Amniotic stem cell (primary cell): ENCODE measurements at regions not wholly inside any gene's neighbourhood (a gene's known extent, or its start where the extent isn't known, plus 50 kb on each side); places are given as distances from the start of the nearest gene placed in this dataset.

Experiments
- DNase-seq: peaks from one replicate; lab custom pipeline; 2025; lab: John Stamatoyannopoulos, UW

DNA sequence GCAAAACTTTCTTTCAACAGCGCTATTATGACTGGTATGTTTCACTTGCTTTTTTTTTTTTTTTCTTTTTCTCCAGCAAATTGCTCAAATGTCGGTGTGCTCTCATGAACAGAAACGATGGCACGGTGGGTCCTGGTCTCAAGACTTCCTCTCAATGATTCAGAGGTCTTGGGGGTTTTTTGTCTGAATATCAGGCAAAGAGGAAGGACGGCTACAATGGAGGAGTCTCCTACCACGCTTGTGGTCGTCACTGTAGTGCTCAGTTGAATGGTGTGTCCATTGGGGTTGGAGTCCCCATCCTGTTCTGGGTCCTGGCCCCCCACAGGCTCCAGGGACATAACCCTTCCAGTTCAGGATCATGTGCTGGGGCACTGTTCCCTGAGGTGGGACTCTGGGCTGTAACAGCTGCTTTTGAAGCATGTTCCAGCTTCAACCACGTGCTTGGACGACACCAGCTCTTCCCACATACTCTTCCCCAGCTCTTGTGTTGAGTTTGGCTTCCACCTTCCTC, 266.7 kb upstream of the KLF6 start:
- DNase-seq, result no peak

DNA sequence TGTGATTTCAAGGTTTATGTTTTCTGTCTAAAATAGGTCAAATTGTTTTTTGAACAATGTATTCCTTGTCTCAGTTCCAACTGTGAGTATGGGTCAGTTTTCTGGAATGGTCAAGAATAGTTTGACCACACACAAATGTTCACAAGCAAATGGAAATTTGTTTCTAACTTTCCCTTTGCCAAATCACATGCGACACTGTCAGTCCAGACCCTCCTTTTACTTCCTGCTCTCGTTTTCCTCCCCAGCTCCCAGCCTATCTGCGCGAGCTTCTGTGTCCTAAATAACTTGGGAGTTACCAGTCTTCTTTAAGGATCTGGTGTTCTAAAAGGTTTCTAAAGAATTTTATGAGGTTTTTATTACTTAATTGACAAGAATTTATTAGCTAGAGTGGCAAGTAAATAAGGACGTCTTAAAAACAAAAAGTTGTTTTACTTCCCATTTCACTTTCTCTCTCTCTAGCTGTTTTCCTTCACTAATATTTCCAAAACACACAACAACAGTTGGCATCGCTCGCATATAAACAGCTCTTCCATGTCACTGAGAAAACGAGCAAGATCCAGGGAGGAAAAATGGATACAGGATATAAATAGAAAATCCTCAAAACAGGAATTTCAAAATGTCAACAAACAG, 266.1 kb upstream of the KLF6 start:
- DNase-seq, result no peak

DNA sequence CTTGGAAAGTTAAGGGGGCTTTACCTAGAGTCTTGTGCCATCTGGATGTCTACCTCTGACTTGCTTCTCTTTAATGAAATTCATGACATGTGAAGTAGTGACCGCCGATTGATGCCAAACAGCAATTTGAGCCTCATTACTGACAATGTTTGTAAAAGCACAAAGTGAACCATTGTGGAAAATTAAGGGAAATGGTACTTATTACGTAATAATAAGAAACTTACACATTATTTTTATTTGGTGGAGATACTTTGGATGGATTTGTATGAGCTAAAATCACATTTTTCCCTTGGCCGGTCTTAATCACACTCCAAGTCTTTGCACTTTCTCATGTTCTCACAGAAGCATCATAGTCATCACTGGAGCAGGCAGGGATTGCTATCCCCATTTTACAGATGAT, 265.1 kb upstream of the KLF6 start:
- DNase-seq, result no peak

DNA sequence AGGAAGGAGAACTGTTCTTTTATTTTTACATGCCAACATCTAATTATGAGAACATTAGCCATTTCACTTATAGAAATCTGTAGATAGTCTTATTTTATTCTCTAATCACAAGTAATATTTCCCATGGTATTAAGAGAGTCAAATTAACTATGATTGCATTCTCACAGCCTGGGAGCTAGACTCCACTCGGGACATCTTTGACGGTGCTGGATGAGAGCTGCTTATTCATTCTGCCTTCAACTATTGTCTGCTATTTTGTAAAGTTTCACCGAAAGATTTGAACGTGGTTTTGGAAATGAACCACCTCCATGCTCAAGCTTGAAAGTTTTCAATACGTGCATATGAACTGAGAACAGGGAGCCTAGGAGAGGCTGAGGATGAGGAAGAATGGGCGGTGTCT, 264.3 kb upstream of the KLF6 start:
- DNase-seq, result no peak

DNA sequence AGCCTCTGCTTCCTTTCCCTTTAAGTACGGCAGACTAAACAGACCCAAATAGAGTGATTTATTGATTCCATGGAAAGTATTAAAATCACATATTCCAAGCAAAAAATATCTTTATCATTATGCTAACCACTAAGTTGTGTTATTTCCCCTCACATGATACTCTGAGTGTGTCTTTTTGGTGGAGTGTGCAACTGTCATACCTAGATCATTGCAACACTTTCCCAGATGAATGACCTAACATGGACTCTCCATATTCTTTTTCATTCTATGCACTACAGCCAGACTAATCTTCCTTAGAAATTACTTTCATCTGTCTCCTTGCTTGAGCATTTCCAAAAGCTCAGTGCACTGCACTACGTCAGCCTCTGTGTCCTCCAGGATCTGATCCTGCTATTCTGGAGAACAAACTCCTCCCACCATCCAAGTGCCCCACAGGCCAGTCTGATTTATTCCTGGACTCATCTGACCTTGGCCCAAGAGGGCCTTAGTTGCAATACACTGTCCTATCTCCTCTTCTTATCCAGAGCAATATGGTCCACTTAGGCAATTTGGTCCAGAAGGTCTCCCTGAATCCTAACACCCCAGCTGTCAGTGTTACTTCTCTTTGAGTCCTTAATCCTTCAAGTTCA, 263.3 kb upstream of the KLF6 start:
- DNase-seq, result no peak

DNA sequence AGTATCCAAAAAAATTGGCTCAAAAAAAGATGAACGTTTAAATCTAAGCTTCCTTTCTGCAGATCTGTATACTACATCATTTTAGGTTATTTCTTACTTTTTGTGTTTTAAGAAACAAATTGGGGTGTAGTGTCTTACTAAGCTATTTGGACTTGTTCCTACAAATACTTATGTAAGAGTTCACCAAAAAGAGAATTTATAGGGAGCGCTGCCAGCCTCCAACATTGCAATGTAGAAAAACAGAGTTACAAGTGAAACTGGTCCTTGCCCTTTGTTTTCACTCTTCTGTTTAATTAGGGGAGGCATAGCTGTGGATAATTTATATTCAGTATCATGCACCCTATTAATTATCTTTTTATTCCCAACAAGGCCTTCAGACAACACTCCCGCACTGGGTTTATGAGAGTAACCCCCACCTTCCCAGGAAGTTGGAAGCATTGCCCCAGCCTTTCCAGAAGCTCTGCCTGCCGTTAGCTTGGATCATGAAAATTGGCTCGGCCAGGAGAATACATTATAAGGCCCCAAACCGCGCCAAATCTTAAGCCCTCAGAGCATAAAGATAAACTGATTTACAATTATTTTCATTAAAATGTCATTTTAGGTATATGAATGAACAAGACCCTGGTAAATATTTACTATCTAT, 261.8 kb upstream of the KLF6 start:
- no peak for DNase-seq

DNA sequence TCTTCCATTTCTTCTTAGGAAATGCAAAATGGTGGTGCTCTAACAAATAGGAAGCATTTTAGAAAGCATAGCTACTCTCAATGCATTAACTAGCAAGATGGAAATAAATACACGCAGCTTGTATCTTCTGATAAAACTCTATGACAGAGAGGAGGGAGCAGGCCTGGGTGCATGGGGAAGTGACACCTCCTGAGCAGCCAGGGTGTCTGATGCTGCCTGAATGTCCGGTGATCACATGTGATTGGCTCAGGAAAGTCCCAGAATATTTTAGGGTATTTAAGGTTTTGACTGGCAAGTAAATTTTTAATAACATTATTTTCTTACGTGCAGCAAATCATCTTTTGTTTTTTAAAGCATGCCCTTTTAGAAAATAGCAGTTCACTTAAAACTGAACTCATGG, 261.0 kb upstream of the KLF6 start:
- DNase-seq, result no peak

DNA sequence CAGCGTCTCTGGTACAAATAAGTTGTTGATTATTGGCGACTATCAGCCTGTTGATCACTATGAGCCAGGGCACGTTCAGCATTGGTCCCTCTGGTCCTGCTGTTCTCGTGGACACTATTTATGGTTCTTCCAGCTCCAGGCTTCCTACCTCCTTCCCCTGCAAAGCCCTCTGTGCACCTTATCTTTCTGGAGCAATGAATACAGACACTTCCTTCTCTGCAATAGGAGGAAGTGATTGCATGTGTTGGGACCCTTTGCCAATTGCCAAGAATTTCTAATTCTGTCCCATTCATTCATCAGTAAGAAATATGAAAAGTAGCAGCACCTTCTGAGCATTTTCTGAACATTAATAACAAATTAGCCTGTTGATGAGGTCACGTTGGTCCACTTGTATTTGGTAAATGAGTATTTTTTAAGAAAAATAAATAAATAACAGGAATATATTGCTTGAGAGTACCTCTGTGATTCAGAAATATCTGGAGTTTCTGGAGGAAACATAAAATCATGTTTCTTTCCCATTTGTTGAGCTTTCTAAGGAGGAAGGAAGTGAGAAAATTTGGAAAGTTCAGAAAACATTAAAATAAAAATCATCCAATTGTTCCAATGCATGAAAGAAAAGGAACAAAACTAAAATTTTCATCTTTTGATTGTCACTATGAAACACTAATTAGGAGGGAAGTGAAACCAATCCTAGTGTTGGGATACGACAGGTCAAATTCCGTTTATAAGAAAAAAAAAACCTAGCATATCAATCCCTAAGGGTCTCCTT, 259.1 kb upstream of the KLF6 start:
- no peak for DNase-seq

DNA sequence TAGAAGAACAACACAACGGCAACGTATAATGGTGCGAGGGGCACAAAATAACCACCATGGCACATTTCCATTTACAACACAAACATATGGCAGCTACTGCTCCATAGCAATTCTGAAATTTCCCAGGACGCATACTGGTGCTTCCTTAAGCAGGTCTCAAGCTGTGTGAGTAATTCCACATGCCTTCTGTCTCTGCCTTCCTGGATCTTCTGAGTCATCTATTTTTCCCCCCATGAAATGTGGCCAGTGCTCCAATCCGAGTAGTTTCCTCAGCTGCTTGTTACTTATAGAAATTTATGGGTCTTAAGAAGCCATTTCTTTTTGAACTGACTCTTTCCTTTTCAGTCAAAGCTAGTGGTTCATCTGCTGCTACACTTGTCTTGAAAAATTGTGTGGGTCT, 256.6 kb upstream of the KLF6 start:
- no peak for DNase-seq

DNA sequence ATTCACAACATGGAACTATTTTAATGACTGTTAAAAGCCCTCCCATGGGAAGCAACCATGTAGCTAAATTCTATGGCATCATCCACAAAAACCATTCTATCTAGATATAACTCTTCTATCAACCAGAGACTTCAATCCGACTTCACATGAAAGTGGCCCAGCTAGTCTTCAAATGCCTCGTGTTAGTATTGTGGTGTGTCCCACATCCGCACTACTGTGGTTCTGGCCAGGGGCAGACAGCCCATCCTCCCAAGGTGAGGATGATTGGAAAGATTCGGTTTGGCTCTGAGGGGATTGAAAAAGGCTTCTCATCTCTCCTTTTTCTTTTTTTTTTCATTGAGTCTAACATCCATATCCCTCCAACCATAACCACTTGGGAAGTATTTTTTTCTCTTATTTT, 253.0 kb upstream of the KLF6 start:
- DNase-seq, result no peak

DNA sequence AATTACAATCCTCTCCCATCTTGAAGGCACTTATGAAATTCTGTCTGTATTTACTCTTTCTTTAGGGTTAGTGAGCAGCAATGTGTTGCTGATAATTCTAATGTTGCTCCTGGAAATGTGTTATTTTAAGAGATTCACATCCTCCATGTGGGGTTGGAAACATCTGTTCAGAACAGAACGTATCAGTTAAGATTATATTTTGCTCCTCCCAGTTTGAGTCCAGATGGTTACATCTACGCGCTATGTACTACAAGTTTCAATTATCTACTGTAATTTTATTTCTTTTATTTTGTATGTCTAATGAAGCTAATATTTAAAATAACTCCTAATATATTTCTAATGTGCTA, 250.6 kb upstream of the KLF6 start:
- DNase-seq, result no peak

DNA sequence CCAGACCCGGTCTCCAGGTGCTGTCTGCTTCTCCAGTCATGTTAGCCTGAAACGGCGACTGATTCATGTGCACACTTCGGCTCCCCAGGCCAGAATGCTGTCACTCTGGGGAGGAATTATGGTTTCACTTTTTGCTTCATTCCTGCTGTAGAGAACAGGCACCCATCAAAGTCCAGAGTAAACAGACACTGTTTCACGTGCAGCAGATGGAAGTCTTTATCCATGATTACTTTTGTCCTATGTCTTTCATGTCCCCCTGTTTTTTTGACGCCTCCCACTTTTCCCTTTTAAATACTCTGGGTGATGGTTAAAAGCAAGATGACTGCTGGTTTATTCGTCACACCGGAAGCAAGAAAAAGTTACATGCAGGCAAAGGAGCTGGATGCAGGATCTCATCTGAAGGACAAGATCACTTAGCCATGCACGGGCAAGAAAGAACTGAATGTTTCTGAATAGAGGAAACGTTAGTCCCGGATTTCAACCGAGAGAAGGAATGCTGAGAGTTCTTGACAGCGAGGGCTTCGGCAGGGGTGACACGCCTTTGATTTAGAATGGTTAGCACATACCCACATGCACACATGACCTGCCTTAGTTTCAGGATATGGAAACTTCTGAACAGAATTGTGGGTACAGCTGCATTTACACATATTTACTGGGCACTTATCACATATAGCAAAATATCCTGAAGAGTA, 250.0 kb upstream of the KLF6 start:
- peak; percentile 16 for DNase-seq

DNA sequence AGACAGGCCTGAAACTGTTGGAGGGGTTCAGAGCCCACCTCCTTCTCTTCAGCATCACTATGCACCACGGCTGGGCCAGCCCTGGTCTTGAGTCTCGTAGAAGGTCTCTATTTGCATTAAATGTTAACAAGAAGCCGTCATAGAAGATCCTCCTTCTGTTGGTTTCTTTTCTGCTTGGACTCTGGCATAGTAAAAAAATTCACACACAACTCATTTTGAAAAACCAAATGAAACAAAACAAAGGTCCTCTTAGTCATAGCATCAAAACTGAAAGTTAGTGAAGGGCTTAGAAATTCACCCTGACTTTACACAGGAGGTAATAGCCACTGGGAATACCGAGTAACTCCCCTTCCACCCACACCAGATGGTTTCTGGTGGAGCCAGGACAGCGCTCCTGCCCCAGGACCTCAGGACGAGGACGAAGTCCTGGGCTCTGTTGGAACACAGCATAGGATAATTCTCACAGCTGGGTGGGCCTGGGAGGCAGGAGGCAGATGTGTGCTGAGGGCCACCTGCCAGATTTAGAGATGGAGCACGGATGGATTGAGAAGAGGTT, 248.4 kb upstream of the KLF6 start:
- no peak for DNase-seq

DNA sequence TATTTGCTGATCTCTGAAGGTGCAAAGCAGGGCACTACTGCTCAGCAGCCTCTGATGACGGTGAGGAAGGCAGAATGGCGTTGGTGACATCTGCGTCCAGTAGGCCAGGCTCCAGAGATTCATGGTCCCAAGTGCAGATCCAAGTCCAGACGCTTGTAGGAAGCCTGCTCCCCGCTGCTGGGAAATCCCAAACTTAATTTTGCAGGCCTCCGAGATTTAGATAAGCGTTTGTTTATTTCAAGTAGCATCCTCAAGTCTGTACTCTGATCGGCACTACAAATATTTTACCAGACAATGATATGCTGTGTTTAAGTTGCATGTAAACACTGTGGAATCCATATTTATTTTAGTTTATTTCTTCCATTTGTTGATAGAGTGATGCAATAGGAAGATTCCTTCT, 244.9 kb upstream of the KLF6 start:
- DNase-seq, result no peak

DNA sequence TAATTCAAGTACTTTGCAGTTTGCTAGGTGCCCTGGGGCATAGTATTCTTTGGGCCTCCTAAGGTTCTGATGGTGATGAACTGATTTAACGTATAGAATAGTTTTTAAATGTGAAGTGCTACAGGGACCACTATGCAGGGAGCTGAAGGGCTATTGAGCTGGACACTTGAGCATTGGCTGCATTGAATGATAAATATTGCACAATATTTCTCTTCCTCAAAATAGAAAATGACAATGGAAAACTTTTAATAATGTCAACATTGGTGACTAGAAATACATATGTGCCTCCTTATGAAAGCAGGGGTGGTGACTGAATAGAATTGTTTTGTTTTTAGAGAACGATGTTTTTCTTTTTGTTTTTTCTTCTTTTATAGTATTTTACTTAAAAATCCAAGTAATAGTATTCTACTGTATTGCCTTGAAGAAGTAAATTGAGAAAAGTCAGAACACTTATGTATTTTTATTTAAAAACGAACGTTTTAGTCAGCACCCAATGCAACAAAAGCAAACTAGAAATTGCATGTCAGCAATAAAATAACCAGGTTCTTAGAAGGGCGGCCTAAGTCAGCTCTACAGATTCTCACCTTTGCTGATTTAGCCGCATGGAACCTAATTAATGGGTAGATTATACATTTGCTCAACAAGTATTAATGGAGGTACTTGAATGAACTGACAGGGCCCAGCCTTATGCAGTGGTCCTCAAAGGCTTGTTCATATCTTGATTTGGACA, 244.0 kb upstream of the KLF6 start:
- no peak for DNase-seq

DNA sequence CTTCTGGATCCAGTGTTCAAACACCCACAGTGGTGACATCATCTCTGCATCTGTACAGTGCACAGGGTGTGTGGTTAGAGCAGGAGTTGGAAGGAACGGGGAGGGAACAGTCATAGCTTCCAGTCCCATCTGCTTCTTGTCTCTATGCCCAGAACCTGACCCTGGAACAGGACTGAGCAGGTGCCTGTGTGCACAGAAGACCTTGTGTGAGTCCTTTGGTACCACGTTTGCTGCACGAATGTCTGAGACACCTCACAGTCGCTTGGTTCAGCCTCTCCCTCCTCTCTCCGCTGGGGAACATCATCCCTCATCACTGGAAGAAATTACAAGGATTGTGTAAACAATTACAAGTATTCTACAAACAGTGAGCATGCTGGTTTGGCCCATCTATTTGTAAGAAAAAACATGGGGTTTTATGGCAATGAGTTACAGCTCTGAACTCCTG, 243.0 kb upstream of the KLF6 start:
- DNase-seq, result no peak

DNA sequence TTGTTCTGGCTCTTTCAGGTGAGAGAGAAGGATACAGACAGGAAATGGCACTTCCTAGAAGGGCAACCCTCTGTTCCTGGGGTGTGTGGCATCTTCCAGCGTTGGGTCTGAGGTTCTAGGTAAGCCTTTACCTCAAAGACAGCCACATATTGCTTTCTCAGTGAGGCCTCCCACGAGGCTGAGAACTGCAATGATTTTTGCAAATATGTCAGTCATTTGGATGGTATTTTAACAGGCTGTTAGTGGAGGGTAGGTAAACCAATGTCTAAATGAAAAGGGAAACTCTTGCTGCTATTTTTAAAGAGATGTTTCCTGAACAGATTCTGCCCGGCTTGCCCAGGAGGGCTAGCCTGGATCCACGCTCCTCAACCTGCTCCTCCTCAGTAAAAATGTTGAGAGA, 240.3 kb upstream of the KLF6 start:
- DNase-seq, result no peak

DNA sequence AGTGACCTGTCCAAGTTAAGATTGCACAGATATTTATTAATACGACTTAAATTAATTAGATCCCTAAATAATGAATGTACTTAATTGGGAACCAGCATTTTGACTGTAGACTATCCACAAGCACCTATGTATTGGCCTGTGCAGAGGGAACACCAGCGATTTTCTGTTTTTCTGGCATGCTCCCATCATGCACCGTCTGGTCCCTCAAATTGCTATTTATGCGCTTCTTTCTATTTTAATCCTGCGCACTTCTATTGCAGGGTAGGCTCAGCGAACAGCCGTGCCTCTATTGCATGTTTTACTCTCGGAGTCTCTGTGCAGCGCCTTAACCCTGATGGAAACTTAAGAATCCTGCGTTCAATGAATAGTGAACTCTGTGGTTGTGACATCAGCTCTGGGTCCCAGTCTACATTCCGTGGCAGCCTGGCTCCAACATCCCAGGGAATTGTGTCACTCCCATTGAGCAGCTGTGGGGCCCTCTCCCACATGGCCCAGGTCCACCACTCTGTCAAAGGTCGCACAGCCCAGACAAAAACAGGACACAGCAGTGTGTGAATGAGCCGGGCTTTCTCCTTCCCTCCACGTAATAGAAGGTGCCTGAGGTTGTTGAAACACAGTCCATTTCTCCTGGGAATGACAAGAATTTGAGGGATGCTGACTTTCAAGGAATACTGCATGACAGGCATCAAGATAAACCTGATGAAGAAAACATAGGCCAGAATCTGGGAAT, 239.7 kb upstream of the KLF6 start:
- no peak for DNase-seq

DNA sequence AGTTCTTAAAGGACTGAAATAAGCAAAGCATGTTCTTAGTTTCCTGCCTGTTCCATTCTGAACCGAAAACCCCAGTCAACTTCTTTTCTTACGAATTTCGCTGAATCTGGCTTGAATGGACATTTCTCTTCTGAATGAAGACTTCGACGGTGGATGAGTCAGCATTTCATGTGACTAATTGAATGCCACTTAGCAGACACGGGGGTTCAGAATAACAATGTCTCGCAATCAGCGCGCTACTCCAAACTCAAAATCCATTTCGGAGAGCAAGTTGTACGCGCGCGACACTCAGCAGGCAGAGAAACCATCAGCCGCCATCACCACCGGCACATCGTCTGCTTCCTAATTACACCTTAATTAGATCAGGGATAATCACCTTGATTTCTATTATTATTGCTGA, 239.0 kb upstream of the KLF6 start:
- DNase-seq, result no peak

DNA sequence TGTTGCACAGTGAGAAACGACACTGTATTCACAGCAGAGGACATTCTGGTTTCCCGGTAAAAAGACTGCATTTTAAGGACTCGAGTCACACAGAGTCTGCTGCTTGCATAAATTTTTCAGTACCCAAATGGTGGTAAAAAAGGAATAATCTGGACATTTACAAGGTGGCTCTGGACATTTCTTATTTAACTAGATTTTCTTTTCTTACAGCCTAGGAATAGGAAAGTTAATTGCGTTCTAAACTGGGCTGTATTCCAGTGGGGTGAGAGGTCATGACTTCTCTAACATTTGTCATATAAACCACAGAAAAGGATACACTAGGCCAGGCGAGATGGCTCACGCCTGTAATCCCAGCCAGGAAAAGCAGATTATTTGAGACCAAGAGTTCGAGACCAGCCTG, 237.5 kb upstream of the KLF6 start:
- no peak for DNase-seq

DNA sequence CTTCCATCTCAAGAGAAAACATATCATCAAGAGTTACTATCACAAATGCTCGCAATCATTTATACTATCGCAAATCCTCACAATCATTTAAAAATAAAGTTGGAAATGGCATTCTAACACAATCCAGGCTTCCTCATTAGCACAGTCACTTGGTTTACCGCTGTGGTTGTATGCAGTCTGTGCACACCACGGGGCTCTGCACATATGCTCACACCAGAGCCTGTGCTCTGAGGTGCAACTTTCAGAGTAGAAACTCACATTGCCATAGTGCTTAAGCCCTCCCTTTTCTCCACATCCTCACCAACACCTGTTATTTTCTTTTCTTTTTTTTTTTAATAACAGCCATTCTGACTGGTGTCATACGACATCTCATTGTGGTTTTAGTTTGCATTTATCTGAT, 235.6 kb upstream of the KLF6 start:
- DNase-seq, result no peak
